ENCODE measurements at regions not wholly inside any gene's neighbourhood (a gene's known extent, or its start where the extent isn't known, plus 50 kb on each side); places are given as distances from the start of the nearest gene placed in this dataset.
A peak's percentile ranks its signal among the peaks of the same experiment; 100 is the strongest.

- H2BK120ac ChIP-seq (ENCODE audit: low read depth, low read length), result peak overlapping the region; percentile 99
- POLR2A ChIA-PET (ENCODE audit: unreplicated experiment), result no interaction called here
- peaks cover 18% of the 10 kb centered on the region for H3K4me1 ChIP-seq (ENCODE audit: control insufficient read depth, insufficient read depth, low read length)
- H4K91ac ChIP-seq (ENCODE audit: insufficient read depth, low read depth, low read length), result peak overlapping the region; percentile 70
- in situ Hi-C loops (cut with MboI; ENCODE audit: low sequenced_read_pairs) (no loop called here), intact Hi-C loops (cut with micrococcal nuclease) (no loop called here), dilution Hi-C loops (cut with HindIII; ENCODE audit: low sequenced_read_pairs, unreplicated experiment) (no loop called here)
- peaks cover 0 to 6% of the 10 kb centered on the region in 2 experiments; a peak in 1 of 4 replicates for H3K79me1 ChIP-seq (ENCODE audit: low read depth in 1 of 2, low read length in 2 of 2)
- H2BK20ac ChIP-seq (ENCODE audit: low read depth, low read length), result peak overlapping the region; percentile 97
- H3K4ac ChIP-seq (ENCODE audit: low read depth, low read length), result peak overlapping the region; percentile 88
- CTCF ChIA-PET, result interaction anchor here (0.7 kb wide), 1 partner anchor 693 kb away, joined by 5 read pairs; no protein-coding TSS in a partner anchor
- H2AK5ac ChIP-seq (ENCODE audit: low read depth, low read length), result peak overlapping the region; percentile 90
- no TSS peak for BruUV-seq (replicated peaks)
- TF ChIP-seq POLR2A (IDR thresholded peaks at IDR 0.05; ENCODE audit: low read depth, low read length) (no peak), NFE2L2 (IDR thresholded peaks at IDR 0.05; ENCODE audit: low read depth, low read length) (no peak), USF2 (IDR thresholded peaks at IDR 0.05; ENCODE audit: low read depth, low read length) (no peak), RCOR1 (IDR thresholded peaks at IDR 0.05; ENCODE audit: insufficient replicate concordance, low read length) (no peak), FOS (IDR thresholded peaks at IDR 0.05; ENCODE audit: low read depth, low read length) (no peak), MAFK (IDR thresholded peaks at IDR 0.05; ENCODE audit: low read depth, low read length) (no peak)
- TF ChIP-seq, protein P1, sequence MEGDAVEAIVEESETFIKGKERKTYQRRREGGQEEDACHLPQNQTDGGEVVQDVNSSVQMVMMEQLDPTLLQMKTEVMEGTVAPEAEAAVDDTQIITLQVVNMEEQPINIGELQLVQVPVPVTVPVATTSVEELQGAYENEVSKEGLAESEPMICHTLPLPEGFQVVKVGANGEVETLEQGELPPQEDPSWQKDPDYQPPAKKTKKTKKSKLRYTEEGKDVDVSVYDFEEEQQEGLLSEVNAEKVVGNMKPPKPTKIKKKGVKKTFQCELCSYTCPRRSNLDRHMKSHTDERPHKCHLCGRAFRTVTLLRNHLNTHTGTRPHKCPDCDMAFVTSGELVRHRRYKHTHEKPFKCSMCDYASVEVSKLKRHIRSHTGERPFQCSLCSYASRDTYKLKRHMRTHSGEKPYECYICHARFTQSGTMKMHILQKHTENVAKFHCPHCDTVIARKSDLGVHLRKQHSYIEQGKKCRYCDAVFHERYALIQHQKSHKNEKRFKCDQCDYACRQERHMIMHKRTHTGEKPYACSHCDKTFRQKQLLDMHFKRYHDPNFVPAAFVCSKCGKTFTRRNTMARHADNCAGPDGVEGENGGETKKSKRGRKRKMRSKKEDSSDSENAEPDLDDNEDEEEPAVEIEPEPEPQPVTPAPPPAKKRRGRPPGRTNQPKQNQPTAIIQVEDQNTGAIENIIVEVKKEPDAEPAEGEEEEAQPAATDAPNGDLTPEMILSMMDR (conservative IDR thresholded peaks at IDR 0.05; ENCODE audit: low read depth, low read length), result no peak
- peak overlapping the region; percentile 60 for H2AFZ ChIP-seq (replicated peaks; ENCODE audit: low read length, poor library complexity)
- H2BK15ac ChIP-seq (ENCODE audit: low read depth, low read length), result peak overlapping the region; percentile 76; the same call in 2 of the 3 replicates
- DNase-seq (peak; percentile 89), ATAC-seq (ENCODE audit: low read depth) (peak; percentile 32)
- peak overlapping the region; percentile 38 for H2AK9ac ChIP-seq (replicated peaks; ENCODE audit: low read depth, low read length, poor library complexity)
- H2BK5ac ChIP-seq (ENCODE audit: low read depth, low read length, poor library complexity, severe bottlenecking), result peak overlapping the region; percentile 80
- peaks cover 20% of the 10 kb centered on the region for H3K9me1 ChIP-seq (ENCODE audit: insufficient read depth, low read length)
- H3K9ac ChIP-seq (ENCODE audit: low read depth, low read length), result no peak overlapping the region
- peak overlapping the region; percentile 73 for H3K14ac ChIP-seq (replicated peaks; ENCODE audit: low read depth, low read length)
- peak overlapping the region; percentile 57; the same call in 1 of the 2 replicates for H3K4me2 ChIP-seq (ENCODE audit: low read depth, low read length)
- H3K27ac ChIP-seq (ENCODE audit: insufficient read depth, low read length), result 0 out of 2 replicates have a peak overlapping the region, but pooled peaks have one; percentile 6
- peak overlapping the region; percentile 73; the same call in 1 of the 2 replicates for H4K5ac ChIP-seq (ENCODE audit: low read depth, low read length)
- peaks cover 2% of the 10 kb centered on the region; the same call in 1 of the 2 replicates for H3K9me3 ChIP-seq (ENCODE audit: control insufficient read depth, insufficient read depth, low read length)
- peak overlapping the region; percentile 66 for H3K23ac ChIP-seq (ENCODE audit: low read depth, low read length)
- H3K18ac ChIP-seq (ENCODE audit: low read depth, low read length), result peak overlapping the region; percentile 79; the same call in 1 of the 2 replicates
- no peaks in the 10 kb centered on the region for H4K20me1 ChIP-seq (ENCODE audit: insufficient read depth, low read length)
- peak overlapping the region in 1 of 2 experiments; percentile 74; a peak in 2 of 4 replicates for H4K8ac ChIP-seq (ENCODE audit: low read depth in 2 of 2, low read length in 2 of 2)
- H3K4me3 ChIP-seq (ENCODE audit: insufficient read depth, low read depth, low read length), result no peak overlapping the region
- 100% methylated on average over 1 of the region's 4 CpGs; no CpG with 5 or more reads in 1 of the 2 experiments for WGBS, 2 experiments (ENCODE audit: extremely low coverage in 2 of 2, insufficient read length in 1 of 2)
- H3K36me3 ChIP-seq (ENCODE audit: control insufficient read depth, insufficient read depth, low read length), result no peaks in the 10 kb centered on the region
- H3K56ac ChIP-seq (ENCODE audit: extremely low read depth, insufficient read depth, low read length), result no peak overlapping the region
- no peaks in the 10 kb centered on the region for H3K27me3 ChIP-seq (ENCODE audit: control insufficient read depth, insufficient read depth, low read length)
These were observed 86.7 kb upstream of the STMND1 start for GRCh38 chr6:17015144-17015543.
